Adrenal gland (tissue), 9 donors: ENCODE measurements at regions not wholly inside any gene's neighbourhood (a gene's known extent, or its start where the extent isn't known, plus 50 kb on each side); places are given as distances from the start of the nearest gene placed in this dataset.
"Not testable (repeated sequence)": the region's sequence is repeated elsewhere in the genome, so short reads cannot be mapped to it uniquely, and the experiment has no call there.

ENCODE experiments used
- DNase-seq, 7 donors: peaks; one replicate each; pipeline ENCODE4 v3.0.0-alpha.2; 2019 to 2020
- H3K27ac ChIP-seq, 5 donors: fragments of 200-600 bp; sonication (generic) in 4 of 5; 1 replicate in 3 of 5; 2 replicates in 2 of 5; pipeline versions ENCODE4 v1.5.1 to v1.8.0; 2016 to 2020; ENCODE audit warnings: mild to moderate bottlenecking in 1 of 5
- H3K27me3 ChIP-seq: fragments of 200-600 bp; 2 replicates; pipeline ENCODE4 v1.8.0; 2021
- H3K36me3 ChIP-seq, 2 donors: fragments of 200-600 bp; replicated peaks in 1 of 2; 1 replicate in 1 of 2; 2 replicates in 1 of 2; pipeline versions ENCODE4 v1.5.1 to v1.8.0; 2018 to 2022
- H3K4me1 ChIP-seq, 2 donors: fragments of 200-600 bp; replicated peaks in 1 of 2; 1 replicate in 1 of 2; 2 replicates in 1 of 2; pipeline versions ENCODE4 v1.5.1 to v1.8.0; 2018 to 2021
- H3K4me3 ChIP-seq, 4 donors: fragments of 200-600 bp; sonication (generic) in 3 of 4; one replicate each; pipeline ENCODE4 v1.5.1; 2016 to 2018
- H3K9me3 ChIP-seq, 3 donors: fragments of 200-600 bp; sonication (generic) in 1 of 3; replicated peaks in 1 of 3; 1 replicate in 2 of 3; 2 replicates in 1 of 3; pipeline versions ENCODE4 v1.5.1 to v1.8.0; 2016 to 2021
- CTCF ChIP-seq, 6 experiments: fragments of 450-650 bp in 4 of 6; fragments of 200-600 bp in 2 of 6; sonication (generic) in 1 of 6; IDR thresholded peaks; 1 replicate in 5 of 6; 2 replicates in 1 of 6; pipeline versions ENCODE4 v1.5.1 to v1.8.0; 2016 to 2021; ENCODE audit warnings: antibody characterized with exemption in 6 of 6, mild to moderate bottlenecking in 2 of 6, moderate library complexity in 1 of 6
- POLR2A ChIP-seq, 2 donors: fragments of 450-650 bp; IDR thresholded peaks; one replicate each; pipeline ENCODE4 v1.6.1; 2017; ENCODE audit warnings: antibody characterized with exemption in 2 of 2, mild to moderate bottlenecking in 2 of 2, moderate library complexity in 1 of 2
- WGBS, 4 donors: extraction: QIAGEN DNeasy Blood & Tissue Kit in 2 of 4; methylation state at CpG; one replicate each; pipeline versions ENCODE4 v1.1.5 to v1.1.7; 2013 to 2017; 5-methylcytosine and 5-hydroxymethylcytosine counted together
- intact Hi-C, 2 donors: fragments of 100-400 bp; cut with DNase I; formaldehyde crosslinking; loops; one replicate each; pipeline versions ENCODE4 v1.14.1 to v1.15.0; 2022 to 2023
- donor health status: healthy with polysubstance abuse.
- donor health status: Bipolar disorder and iron deficiency.
- donor health status: DM: yes; HTN: yes; CAD: no.
- donor health status: DM: no; HTN: no; CAD: no.
- donor health status: DM: no; HTN: no; CAD: no.

DNA sequence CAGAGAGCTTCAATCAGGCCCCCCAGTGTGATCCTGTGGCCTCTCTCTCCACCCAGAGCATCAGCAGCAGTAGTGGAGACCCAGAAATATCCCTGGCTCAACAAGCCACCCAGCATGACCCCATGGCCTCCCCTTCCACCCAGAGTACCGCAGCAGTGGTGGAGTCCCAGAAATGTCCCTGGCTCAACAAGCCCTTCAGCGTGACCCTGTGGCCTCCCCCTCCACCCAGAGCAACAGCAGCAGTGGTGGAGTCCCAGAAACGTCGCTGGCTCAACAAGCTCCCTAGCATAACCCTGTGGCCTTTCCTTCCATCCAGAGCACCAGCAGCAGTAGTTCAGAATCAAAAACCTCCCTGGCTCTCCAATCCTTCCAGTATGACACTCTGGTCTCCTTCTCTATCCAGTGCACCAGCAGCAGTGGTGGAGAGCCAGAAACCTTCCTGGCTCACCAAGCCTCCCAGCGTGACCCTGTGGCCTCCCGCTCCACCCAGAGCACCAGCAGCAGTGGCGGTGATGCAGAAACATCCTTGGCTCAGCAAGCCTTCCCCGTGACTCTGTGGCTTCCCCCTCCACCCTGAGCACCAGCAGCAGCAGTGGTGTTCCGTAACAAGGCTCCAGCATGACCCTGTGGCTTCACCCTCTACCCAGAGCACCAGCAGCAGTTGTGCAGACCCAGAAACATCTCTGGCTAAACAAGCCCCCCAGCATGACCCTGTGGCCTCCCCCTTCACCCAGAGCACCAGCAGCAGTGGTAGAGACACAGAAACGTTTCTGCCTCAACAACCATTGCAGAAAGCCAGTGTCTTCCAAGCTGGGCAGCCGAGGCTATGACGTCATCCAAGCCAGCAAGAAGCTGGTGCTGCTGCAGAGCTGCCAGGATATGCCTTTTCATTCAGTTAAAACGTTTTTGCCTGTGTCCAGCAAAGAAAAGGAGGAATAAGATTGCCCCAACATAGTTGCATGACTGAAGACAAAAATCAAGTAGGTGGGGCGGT is 61.3 kb upstream of the TAMM41 start:
- Histone ChIP-seq H3K36me3 (no peaks in the 10 kb centered on the region), H3K27ac (no peak overlapping the region), H3K9me3 (no peaks in the 10 kb centered on the region), H3K4me1 (no peaks in the 10 kb centered on the region), H3K4me3 (no peak overlapping the region), H3K27me3 (no peaks in the 10 kb centered on the region)
- no peak for DNase-seq
- intact Hi-C loops, result no loop called here
- TF ChIP-seq CTCF (IDR thresholded peaks at IDR 0.05) (no peak), POLR2A (IDR thresholded peaks at IDR 0.05) (no peak)
- WGBS, 4 donors, result 60 to 65% (median 63%) methylated on average over 8 to 14 of the region's 14 CpGs

GRCh38 chr3:11908981-11909698 is 62.5 kb upstream of the TAMM41 start:
- intact Hi-C loops, result no loop called here
- no peaks in the 10 kb centered on the region for H3K36me3 ChIP-seq
- no peak overlapping the region for H3K4me3 ChIP-seq
- WGBS, 4 donors, result 68 to 86% (median 79%) methylated on average over 21 to 22 of the region's 22 CpGs
- TF ChIP-seq CTCF (IDR thresholded peaks at IDR 0.05) (no peak), POLR2A (IDR thresholded peaks at IDR 0.05) (no peak)
- no peaks in the 10 kb centered on the region for H3K4me1 ChIP-seq
- H3K9me3 ChIP-seq, result no peaks in the 10 kb centered on the region
- H3K27ac ChIP-seq, result no peak overlapping the region
- no peak for DNase-seq
- no peaks in the 10 kb centered on the region for H3K27me3 ChIP-seq

GRCh38 chr3:11909726-11910125 is 63.0 kb upstream of the TAMM41 start:
- intact Hi-C loops, result no loop called here
- H3K4me3 ChIP-seq, result no peak overlapping the region
- H3K27ac ChIP-seq, result no peak overlapping the region
- TF ChIP-seq POLR2A (IDR thresholded peaks at IDR 0.05), result no peak
- TF ChIP-seq CTCF (IDR thresholded peaks at IDR 0.05), result no peak
- no peaks in the 10 kb centered on the region for H3K9me3 ChIP-seq
- no peak for DNase-seq
- no peaks in the 10 kb centered on the region for H3K27me3 ChIP-seq
- H3K4me1 ChIP-seq, result no peaks in the 10 kb centered on the region
- H3K36me3 ChIP-seq, result no peaks in the 10 kb centered on the region
- WGBS, 4 donors, result 76 to 92% (median 86%) methylated on average over 4 of the region's 4 CpGs

DNA sequence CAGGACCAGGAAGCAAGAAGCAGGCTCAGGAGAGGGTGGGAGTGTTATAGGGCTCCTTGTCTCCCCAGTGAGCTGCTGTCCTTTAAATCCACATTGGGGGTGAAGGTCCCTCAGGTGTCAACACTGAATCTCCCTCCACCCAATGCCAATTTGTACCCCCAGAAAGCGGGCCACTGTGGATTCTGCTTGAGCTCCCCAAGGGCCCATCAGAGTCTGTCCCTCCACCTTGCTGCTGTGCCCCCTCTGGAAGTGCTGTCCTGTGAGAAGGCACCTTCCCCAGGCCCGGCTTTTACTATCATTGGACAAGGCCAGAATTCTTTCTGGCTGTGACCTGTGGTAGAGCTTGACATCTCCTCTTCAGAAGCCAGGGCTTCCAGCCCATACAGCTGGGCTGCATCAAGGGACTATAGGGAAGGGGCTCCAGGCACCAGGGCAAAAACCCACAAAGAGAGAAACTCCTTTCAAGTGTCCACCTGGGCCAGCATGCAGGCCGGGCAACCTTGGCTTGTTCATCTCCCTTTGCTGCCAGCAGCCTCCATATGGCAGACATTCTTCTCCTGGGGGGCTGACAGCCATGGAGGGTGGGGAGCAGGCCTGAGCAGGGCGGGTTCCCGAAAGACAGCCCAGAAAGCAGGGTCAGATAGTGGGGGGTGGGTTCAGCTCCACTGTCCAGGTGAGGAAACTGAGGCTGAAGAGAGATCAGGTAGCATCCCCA is 63.7 kb upstream of the TAMM41 start:
- H3K9me3 ChIP-seq, H3K36me3 ChIP-seq, H3K27me3 ChIP-seq, intact Hi-C loops, H3K4me1 ChIP-seq, DNase-seq, H3K4me3 ChIP-seq, H3K27ac ChIP-seq: not testable (repeated sequence)
- WGBS, 4 donors, result 87 to 95% (median 90%) methylated on average over 4 to 5 of the region's 5 CpGs
